ENCODE measurements at regions not wholly inside any gene's neighbourhood (a gene's known extent, or its start where the extent isn't known, plus 50 kb on each side); places are given as distances from the start of the nearest gene placed in this dataset.

DNA sequence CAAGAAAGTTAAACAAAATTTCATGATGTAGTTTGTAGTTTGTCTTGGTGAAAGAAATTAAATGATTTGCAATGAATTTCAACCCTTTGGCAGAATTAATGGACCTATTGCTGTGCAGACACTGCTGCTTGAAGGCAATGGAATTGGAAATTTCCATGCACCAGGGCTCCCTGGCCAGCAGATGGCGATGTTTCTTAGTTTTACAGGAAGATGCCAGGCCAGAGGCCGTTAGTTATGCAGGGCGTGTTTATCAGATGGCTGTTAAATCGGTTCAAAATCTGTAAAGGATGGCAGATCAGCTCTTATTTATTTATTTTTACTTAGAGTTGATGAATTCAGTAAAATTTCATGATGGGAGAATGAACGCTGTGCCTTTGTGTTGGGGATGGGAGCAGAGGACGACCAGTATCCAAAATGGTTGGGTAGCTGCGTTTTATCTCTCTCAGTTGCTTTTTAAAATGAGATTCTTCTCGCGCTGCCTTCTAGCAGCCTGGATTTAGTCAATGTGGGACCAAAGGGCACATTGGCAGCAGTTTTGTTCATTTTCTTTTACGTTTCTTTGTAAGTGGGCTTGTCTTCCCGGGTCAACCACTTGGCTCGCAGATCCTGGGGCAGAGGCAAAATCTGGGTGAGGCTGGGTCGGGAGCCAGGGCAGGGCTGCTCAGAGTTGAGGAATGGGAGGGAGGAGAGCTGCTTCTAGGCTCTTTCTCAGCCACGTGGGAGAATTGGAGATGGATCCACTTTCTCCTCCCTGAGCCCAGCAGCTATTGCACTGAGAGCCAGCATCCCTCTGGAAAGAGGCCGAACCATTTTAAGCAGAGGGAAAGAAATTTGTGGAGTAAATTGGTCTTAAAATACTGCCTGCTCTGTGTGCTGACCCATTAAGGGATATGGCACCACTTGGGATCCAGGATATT lies 344.0 kb downstream of the PIK3C3 start:
- peak overlapping the region; percentile 90 for H3K9ac ChIP-seq (ENCODE audit: low read length)
- H3K27me3 ChIP-seq (ENCODE audit: control insufficient read depth in 1 of 2, insufficient read depth in 1 of 2, low read length in 2 of 2): no peaks in the 10 kb centered on the region
- H2BK15ac ChIP-seq (ENCODE audit: low read depth, poor library complexity, severe bottlenecking): no peak overlapping the region
- H3K79me1 ChIP-seq (replicated peaks; ENCODE audit: low read length, poor library complexity, severe bottlenecking): no peaks in the 10 kb centered on the region
- no peak overlapping the region for H3K14ac ChIP-seq (ENCODE audit: low read length in 2 of 2)
- peak overlapping the region; percentile 58 to 82 for H2BK12ac ChIP-seq (ENCODE audit: low read length in 2 of 2)
- DNase-seq: peak; percentile 76
- H2AFZ ChIP-seq (ENCODE audit: low read depth, low read length): no peak overlapping the region
- H3K4ac ChIP-seq (ENCODE audit: low read depth in 1 of 2, low read length in 2 of 2): no peak overlapping the region
- H3K23ac ChIP-seq (ENCODE audit: low read length in 2 of 2): no peak overlapping the region
- H3K36me3 ChIP-seq (ENCODE audit: control insufficient read depth in 1 of 2, insufficient read depth in 2 of 2, low read depth in 1 of 2, low read length in 2 of 2): no peaks in the 10 kb centered on the region
- H3K4me3 ChIP-seq (ENCODE audit: insufficient read depth in 1 of 2, low read depth in 1 of 2, low read length in 2 of 2): peak overlapping the region in 1 of 2 experiments; percentile 71
- H3K4me1 ChIP-seq (ENCODE audit: control insufficient read depth, insufficient read depth, low read depth, low read length): no peaks in the 10 kb centered on the region
- 43% methylated on average over 15 of the region's 15 CpGs for WGBS
- H4K8ac ChIP-seq (ENCODE audit: low read length): peak overlapping the region; percentile 69
- H2BK120ac ChIP-seq (ENCODE audit: low read depth, low read length): no peak overlapping the region
- peak overlapping the region in 1 of 2 experiments; percentile 74 for H3K18ac ChIP-seq (ENCODE audit: low read depth in 1 of 2, low read length in 2 of 2)
- H2BK5ac ChIP-seq (ENCODE audit: low read depth, low read length, poor library complexity, severe bottlenecking): no peak overlapping the region
- no peak overlapping the region for H3K4me2 ChIP-seq (ENCODE audit: low read length, poor library complexity, severe bottlenecking)
- H2AK5ac ChIP-seq (ENCODE audit: low read length, severe bottlenecking): peak overlapping the region; percentile 50
- H3K9me3 ChIP-seq (ENCODE audit: control insufficient read depth, low read length): no peaks in the 10 kb centered on the region
- peak overlapping the region; percentile 82 for H4K91ac ChIP-seq (ENCODE audit: low read length)
- H3K27ac ChIP-seq (ENCODE audit: low read length, poor library complexity, severe bottlenecking): no peak overlapping the region

DNA sequence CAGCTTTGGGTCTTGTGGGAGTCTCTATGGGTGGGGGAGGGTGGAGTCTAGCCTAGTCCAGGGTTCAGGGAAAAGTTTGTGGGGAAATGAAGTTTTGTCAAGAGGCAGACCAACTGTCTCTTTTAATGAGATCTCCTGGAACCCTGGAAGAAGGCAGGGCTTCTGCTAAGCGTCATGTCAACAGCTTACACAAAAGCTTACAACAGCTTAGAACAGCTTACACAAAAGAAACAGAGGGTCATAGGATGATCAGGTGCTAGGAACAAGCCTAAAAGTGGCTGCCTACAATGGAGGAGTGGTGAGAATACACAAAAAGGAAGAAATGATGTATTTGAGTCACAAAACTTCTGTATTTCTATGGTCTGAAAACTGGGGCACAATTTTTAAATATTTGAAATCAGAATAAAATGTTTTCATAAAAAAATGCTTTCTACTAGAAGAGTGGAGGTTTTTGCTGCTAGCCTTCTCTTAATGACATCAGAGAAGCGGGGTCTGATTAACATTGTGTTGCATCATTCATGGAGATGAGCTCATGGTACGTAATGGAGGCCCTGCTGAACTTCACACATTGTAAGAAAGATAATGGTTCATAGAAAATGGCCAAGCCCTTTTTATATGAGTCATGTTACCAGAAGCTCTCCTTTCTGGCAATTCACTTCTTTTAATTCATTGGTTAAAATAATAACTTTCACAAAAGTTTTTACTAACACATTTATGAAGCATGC lies 351.0 kb downstream of the PIK3C3 start:
- Histone ChIP-seq H2BK12ac (ENCODE audit: low read length in 2 of 2) (no peak overlapping the region), H3K36me3 (ENCODE audit: control insufficient read depth in 1 of 2, insufficient read depth in 2 of 2, low read depth in 1 of 2, low read length in 2 of 2) (no peaks in the 10 kb centered on the region), H3K27me3 (ENCODE audit: control insufficient read depth in 1 of 2, insufficient read depth in 1 of 2, low read length in 2 of 2) (no peaks in the 10 kb centered on the region), H2AFZ (ENCODE audit: low read depth, low read length) (no peak overlapping the region), H2BK5ac (ENCODE audit: low read depth, low read length, poor library complexity, severe bottlenecking) (no peak overlapping the region), H3K27ac (ENCODE audit: low read length, poor library complexity, severe bottlenecking) (no peak overlapping the region), H3K4me1 (ENCODE audit: control insufficient read depth, insufficient read depth, low read depth, low read length) (no peaks in the 10 kb centered on the region), H3K9me3 (ENCODE audit: control insufficient read depth, low read length) (no peaks in the 10 kb centered on the region), H2BK15ac (ENCODE audit: low read depth, poor library complexity, severe bottlenecking) (no peak overlapping the region), H2AK5ac (ENCODE audit: low read length, severe bottlenecking) (peak overlapping the region; percentile 15), H3K4ac (ENCODE audit: low read depth in 1 of 2, low read length in 2 of 2) (no peak overlapping the region), H3K23ac (ENCODE audit: low read length in 2 of 2) (no peak overlapping the region), H4K91ac (ENCODE audit: low read length) (no peak overlapping the region), H4K8ac (ENCODE audit: low read length) (no peak overlapping the region), H3K79me1 (replicated peaks; ENCODE audit: low read length, poor library complexity, severe bottlenecking) (no peaks in the 10 kb centered on the region), H3K14ac (ENCODE audit: low read length in 2 of 2) (no peak overlapping the region), H2BK120ac (ENCODE audit: low read depth, low read length) (no peak overlapping the region), H3K4me3 (ENCODE audit: insufficient read depth in 1 of 2, low read depth in 1 of 2, low read length in 2 of 2) (no peak overlapping the region), H3K9ac (ENCODE audit: low read length) (no peak overlapping the region), H3K4me2 (ENCODE audit: low read length, poor library complexity, severe bottlenecking) (no peak overlapping the region), H3K18ac (ENCODE audit: low read depth in 1 of 2, low read length in 2 of 2) (no peak overlapping the region)
- 89% methylated on average over 2 of the region's 3 CpGs for WGBS
- peak; percentile 14 for DNase-seq

DNA sequence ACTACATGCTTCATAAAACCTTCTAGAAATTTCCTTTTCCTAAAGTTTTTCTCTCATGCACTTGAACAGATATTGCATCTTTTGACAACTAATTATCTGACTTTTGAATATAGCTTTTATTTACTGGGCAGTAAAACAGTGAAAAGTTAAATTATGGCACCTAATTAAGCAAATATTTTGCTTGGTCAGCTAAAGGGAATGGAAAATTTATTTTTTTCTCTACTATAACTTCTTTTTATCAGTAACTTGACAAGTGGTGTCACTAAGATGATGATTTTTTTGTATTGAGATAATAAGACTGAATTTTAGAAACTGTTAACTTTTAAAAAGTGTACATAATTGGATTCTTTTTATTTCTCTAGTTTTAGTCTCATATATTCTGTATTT lies 351.6 kb downstream of the PIK3C3 start:
- Histone ChIP-seq H3K18ac (ENCODE audit: low read depth in 1 of 2, low read length in 2 of 2) (no peak overlapping the region), H4K8ac (ENCODE audit: low read length) (no peak overlapping the region), H3K27ac (ENCODE audit: low read length, poor library complexity, severe bottlenecking) (no peak overlapping the region), H2BK120ac (ENCODE audit: low read depth, low read length) (no peak overlapping the region), H2AK5ac (ENCODE audit: low read length, severe bottlenecking) (no peak overlapping the region), H3K9me3 (ENCODE audit: control insufficient read depth, low read length) (no peaks in the 10 kb centered on the region), H2BK15ac (ENCODE audit: low read depth, poor library complexity, severe bottlenecking) (no peak overlapping the region), H3K79me1 (replicated peaks; ENCODE audit: low read length, poor library complexity, severe bottlenecking) (no peaks in the 10 kb centered on the region), H2AFZ (ENCODE audit: low read depth, low read length) (no peak overlapping the region), H3K23ac (ENCODE audit: low read length in 2 of 2) (no peak overlapping the region), H3K14ac (ENCODE audit: low read length in 2 of 2) (no peak overlapping the region), H3K9ac (ENCODE audit: low read length) (no peak overlapping the region), H2BK5ac (ENCODE audit: low read depth, low read length, poor library complexity, severe bottlenecking) (no peak overlapping the region), H3K4me2 (ENCODE audit: low read length, poor library complexity, severe bottlenecking) (no peak overlapping the region), H3K4me1 (ENCODE audit: control insufficient read depth, insufficient read depth, low read depth, low read length) (no peaks in the 10 kb centered on the region), H3K4me3 (ENCODE audit: insufficient read depth in 1 of 2, low read depth in 1 of 2, low read length in 2 of 2) (no peak overlapping the region), H4K91ac (ENCODE audit: low read length) (no peak overlapping the region), H3K4ac (ENCODE audit: low read depth in 1 of 2, low read length in 2 of 2) (no peak overlapping the region), H2BK12ac (ENCODE audit: low read length in 2 of 2) (no peak overlapping the region), H3K27me3 (ENCODE audit: control insufficient read depth in 1 of 2, insufficient read depth in 1 of 2, low read length in 2 of 2) (no peaks in the 10 kb centered on the region), H3K36me3 (ENCODE audit: control insufficient read depth in 1 of 2, insufficient read depth in 2 of 2, low read depth in 1 of 2, low read length in 2 of 2) (no peaks in the 10 kb centered on the region)
- no peak for DNase-seq

DNA sequence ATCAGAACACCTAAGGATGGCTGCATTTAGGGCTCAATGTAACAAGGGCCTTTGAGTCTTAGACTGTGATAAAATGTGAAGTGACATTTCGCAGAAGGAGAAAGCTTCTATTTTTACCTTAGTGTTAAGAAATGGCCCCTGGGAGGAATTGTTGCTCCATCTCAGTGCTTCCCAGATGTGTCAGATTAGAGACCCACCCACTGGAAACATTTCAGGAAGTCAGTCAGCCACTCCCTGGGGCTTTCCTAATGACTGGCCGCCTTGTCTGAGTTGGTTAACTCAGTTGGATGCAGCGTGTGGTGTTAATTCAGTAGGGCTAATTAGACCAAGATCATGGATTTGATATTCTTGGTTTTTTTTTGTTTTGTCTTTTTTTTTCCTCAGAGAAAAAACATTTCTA lies 355.9 kb downstream of the PIK3C3 start:
- no peaks in the 10 kb centered on the region for H3K79me1 ChIP-seq (replicated peaks; ENCODE audit: low read length, poor library complexity, severe bottlenecking)
- H3K9ac ChIP-seq (ENCODE audit: low read length): peak overlapping the region; percentile 50
- no peak overlapping the region for H2AFZ ChIP-seq (ENCODE audit: low read depth, low read length)
- no peak overlapping the region for H2BK5ac ChIP-seq (ENCODE audit: low read depth, low read length, poor library complexity, severe bottlenecking)
- no peak overlapping the region for H3K4me2 ChIP-seq (ENCODE audit: low read length, poor library complexity, severe bottlenecking)
- H3K36me3 ChIP-seq (ENCODE audit: control insufficient read depth in 1 of 2, insufficient read depth in 2 of 2, low read depth in 1 of 2, low read length in 2 of 2): no peaks in the 10 kb centered on the region
- H3K27me3 ChIP-seq (ENCODE audit: control insufficient read depth in 1 of 2, insufficient read depth in 1 of 2, low read length in 2 of 2): no peaks in the 10 kb centered on the region
- no peak overlapping the region for H2AK5ac ChIP-seq (ENCODE audit: low read length, severe bottlenecking)
- no peak overlapping the region for H3K14ac ChIP-seq (ENCODE audit: low read length in 2 of 2)
- no peak overlapping the region for H3K4ac ChIP-seq (ENCODE audit: low read depth in 1 of 2, low read length in 2 of 2)
- no peak overlapping the region for H2BK120ac ChIP-seq (ENCODE audit: low read depth, low read length)
- no peak overlapping the region for H2BK12ac ChIP-seq (ENCODE audit: low read length in 2 of 2)
- H3K23ac ChIP-seq (ENCODE audit: low read length in 2 of 2): no peak overlapping the region
- H4K91ac ChIP-seq (ENCODE audit: low read length): no peak overlapping the region
- 69% methylated on average over 2 of the region's 3 CpGs for WGBS
- H3K27ac ChIP-seq (ENCODE audit: low read length, poor library complexity, severe bottlenecking): no peak overlapping the region
- H3K18ac ChIP-seq (ENCODE audit: low read depth in 1 of 2, low read length in 2 of 2): no peak overlapping the region
- no peak overlapping the region for H2BK15ac ChIP-seq (ENCODE audit: low read depth, poor library complexity, severe bottlenecking)
- H3K4me3 ChIP-seq (ENCODE audit: insufficient read depth in 1 of 2, low read depth in 1 of 2, low read length in 2 of 2): peak overlapping the region in 1 of 2 experiments; percentile 32
- DNase-seq: peak; percentile 22
- H3K4me1 ChIP-seq (ENCODE audit: control insufficient read depth, insufficient read depth, low read depth, low read length): no peaks in the 10 kb centered on the region
- no peaks in the 10 kb centered on the region for H3K9me3 ChIP-seq (ENCODE audit: control insufficient read depth, low read length)
- no peak overlapping the region for H4K8ac ChIP-seq (ENCODE audit: low read length)

Measured in mesenchymal stem cell (in vitro differentiated cells and primary cell).